ENCODE measurements at regions not wholly inside any gene's neighbourhood (a gene's known extent, or its start where the extent isn't known, plus 50 kb on each side); places are given as distances from the start of the nearest gene placed in this dataset.

DNA sequence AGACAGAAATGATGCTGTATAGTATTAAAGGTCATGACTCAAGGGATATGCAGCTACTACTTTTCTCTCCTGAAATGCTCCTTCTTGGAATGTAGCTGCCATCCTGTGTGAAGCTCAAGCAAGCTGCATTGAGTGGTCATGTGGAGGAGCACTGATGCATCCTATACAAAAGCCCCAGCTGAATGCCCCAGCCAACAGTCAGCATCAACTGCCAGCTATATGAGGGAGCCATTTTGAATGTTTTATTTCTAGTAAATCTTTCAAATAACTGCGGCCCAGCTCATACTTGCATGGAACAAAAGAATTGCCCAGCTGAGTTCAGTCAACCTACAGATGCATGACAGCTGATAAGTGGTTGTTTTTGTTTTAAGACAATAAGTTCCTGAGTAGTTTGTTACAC, 165.0 kb upstream of the GEMIN8 start:
- ATAC-seq (no peak), DNase-seq (no peak)
- no peaks in the 10 kb centered on the region for H3K4me1 ChIP-seq
- H3K4me3 ChIP-seq, result no peak overlapping the region
- H3K9me3 ChIP-seq, result no peaks in the 10 kb centered on the region
- no peak overlapping the region for H3K27ac ChIP-seq
- TF ChIP-seq, protein P1, sequence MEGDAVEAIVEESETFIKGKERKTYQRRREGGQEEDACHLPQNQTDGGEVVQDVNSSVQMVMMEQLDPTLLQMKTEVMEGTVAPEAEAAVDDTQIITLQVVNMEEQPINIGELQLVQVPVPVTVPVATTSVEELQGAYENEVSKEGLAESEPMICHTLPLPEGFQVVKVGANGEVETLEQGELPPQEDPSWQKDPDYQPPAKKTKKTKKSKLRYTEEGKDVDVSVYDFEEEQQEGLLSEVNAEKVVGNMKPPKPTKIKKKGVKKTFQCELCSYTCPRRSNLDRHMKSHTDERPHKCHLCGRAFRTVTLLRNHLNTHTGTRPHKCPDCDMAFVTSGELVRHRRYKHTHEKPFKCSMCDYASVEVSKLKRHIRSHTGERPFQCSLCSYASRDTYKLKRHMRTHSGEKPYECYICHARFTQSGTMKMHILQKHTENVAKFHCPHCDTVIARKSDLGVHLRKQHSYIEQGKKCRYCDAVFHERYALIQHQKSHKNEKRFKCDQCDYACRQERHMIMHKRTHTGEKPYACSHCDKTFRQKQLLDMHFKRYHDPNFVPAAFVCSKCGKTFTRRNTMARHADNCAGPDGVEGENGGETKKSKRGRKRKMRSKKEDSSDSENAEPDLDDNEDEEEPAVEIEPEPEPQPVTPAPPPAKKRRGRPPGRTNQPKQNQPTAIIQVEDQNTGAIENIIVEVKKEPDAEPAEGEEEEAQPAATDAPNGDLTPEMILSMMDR (IDR thresholded peaks at IDR 0.05), result no peak
- TF ChIP-seq POLR2A (IDR thresholded peaks at IDR 0.05), result no peak
- no peaks in the 10 kb centered on the region for H3K36me3 ChIP-seq (replicated peaks in 1 of 2; ENCODE audit: insufficient read depth in 1 of 2, low read depth in 2 of 2)
- intact Hi-C loops (cut with DNase I), result no loop called here
- H3K27me3 ChIP-seq, result no peaks in the 10 kb centered on the region
- 57 to 75% methylated on average over 1 of the region's 1 CpG for WGBS, 2 donors

DNA sequence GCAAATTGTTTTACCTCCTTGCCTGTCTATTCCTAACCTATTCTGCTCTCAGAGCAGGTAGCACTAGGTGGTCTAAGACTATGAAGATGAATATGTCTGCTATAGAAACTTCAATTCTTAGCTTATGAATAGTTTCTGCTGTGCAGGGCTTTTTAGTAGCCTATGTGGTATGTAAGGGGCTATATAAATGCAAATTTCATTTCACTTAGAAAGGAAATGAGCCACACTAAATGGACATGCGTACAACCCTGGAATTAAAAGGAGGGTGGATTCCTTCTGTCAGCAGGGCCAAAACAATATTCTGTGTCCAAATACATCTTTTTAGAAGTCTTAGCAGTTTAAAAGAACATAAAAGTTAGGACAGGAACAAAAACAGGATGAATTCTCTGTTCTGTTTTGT, 163.9 kb upstream of the GEMIN8 start:
- no peak overlapping the region for H3K4me3 ChIP-seq
- TF ChIP-seq, protein P1 (IDR thresholded peaks at IDR 0.05), result no peak
- no peak for TF ChIP-seq POLR2A (IDR thresholded peaks at IDR 0.05)
- H3K36me3 ChIP-seq (replicated peaks in 1 of 2; ENCODE audit: insufficient read depth in 1 of 2, low read depth in 2 of 2), result no peaks in the 10 kb centered on the region
- H3K9me3 ChIP-seq, result no peaks in the 10 kb centered on the region
- intact Hi-C loops (cut with DNase I), result no loop called here
- WGBS, 2 donors, result 82 to 100% methylated on average over 1 of the region's 1 CpG
- no peak overlapping the region for H3K27ac ChIP-seq
- H3K27me3 ChIP-seq, result no peaks in the 10 kb centered on the region
- DNase-seq (no peak), ATAC-seq (no peak)
- no peaks in the 10 kb centered on the region for H3K4me1 ChIP-seq

DNA sequence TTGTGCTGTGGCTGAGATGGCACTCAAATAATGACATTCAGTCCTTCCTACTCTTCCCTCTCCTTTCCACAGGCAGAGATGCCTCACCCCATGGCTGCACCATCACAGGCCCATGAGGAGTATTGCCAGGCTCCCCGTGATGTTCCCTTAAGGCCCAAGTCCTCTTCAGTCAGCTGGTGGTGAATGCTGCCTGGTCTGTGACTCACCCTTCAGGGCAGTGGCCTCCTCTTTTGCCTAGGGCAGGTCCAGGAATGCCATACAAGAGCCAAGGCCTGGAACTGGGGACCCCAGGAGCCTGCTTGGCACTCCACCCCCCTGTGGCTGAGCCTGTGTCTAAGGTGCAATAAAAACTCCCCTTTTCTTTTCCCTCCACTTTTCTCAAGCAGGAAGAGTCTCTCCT, 144.2 kb upstream of the GEMIN8 start:
- DNase-seq (no peak), ATAC-seq (no peak)
- Histone ChIP-seq H3K27me3 (no peaks in the 10 kb centered on the region), H3K4me3 (no peak overlapping the region), H3K9me3 (no peaks in the 10 kb centered on the region), H3K4me1 (no peaks in the 10 kb centered on the region), H3K36me3 (replicated peaks in 1 of 2; ENCODE audit: insufficient read depth in 1 of 2, low read depth in 2 of 2) (no peaks in the 10 kb centered on the region), H3K27ac (no peak overlapping the region)
- intact Hi-C loops (cut with DNase I), result no loop called here
- 83% methylated on average over 1 of the region's 1 CpG; no CpG with 5 or more reads in 1 of the 2 donors for WGBS, 2 donors
- TF ChIP-seq POLR2A (IDR thresholded peaks at IDR 0.05), result no peak
- TF ChIP-seq, protein P1 (IDR thresholded peaks at IDR 0.05), result no peak

DNA sequence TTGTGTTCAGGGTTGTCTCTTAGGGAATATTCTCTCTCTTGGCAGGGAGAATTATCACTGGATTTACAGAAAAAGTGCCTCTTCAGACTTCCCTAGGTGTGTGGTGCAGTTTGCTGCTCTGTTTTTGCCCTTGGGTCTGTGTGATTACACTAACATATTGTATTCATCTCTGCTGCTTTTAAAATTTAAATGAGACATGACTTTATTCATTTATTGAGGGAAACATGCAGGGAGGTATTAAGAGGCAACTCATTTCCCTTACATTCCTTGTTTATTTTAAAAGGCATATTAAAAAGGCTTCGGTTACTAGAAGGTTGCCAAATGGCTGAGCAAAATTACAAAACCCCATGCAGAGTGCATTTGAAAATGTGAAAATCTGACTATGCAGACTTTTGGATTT, 135.1 kb upstream of the GEMIN8 start:
- intact Hi-C loops (cut with DNase I), result no loop called here
- no peaks in the 10 kb centered on the region for H3K27me3 ChIP-seq
- no peaks in the 10 kb centered on the region for H3K36me3 ChIP-seq (replicated peaks in 1 of 2; ENCODE audit: insufficient read depth in 1 of 2, low read depth in 2 of 2)
- TF ChIP-seq, protein P1 (IDR thresholded peaks at IDR 0.05), result no peak
- H3K4me3 ChIP-seq, result no peak overlapping the region
- WGBS, 2 donors, result 76 to 78% methylated on average over 1 of the region's 1 CpG
- H3K4me1 ChIP-seq, result no peaks in the 10 kb centered on the region
- no peak overlapping the region for H3K27ac ChIP-seq
- no peak for ATAC-seq
- no peaks in the 10 kb centered on the region for H3K9me3 ChIP-seq
- no peak for DNase-seq

DNA sequence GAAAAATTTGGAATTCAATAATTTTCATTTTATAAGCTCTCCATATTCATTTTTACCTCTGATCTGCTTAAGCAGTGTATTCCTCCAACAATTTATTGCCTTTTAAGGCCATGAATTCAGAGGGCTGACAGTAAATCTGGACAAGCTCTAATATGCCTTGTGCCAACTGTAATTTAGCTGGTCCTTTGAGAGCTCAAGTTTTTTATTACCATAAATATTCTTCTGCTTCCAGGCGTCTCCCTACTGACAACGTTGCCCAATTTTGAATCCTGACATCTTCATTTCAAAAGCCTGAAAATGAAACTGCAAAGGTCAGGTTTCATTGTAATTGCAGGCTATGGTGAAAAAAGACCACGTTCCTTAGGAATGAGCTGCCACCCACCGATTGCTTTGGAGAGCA, 95.8 kb upstream of the GEMIN8 start:
- DNase-seq, result no peak
- WGBS, 2 donors, result 35 to 47% methylated on average over 4 of the region's 4 CpGs
- H3K4me1 ChIP-seq, result no peaks in the 10 kb centered on the region
- no peaks in the 10 kb centered on the region for H3K36me3 ChIP-seq (replicated peaks in 1 of 2; ENCODE audit: insufficient read depth in 1 of 2, low read depth in 2 of 2)
- H3K27ac ChIP-seq, result no peak overlapping the region
- no peak for ATAC-seq
- H3K27me3 ChIP-seq, result no peaks in the 10 kb centered on the region
- intact Hi-C loops (cut with DNase I), result no loop called here
- H3K9me3 ChIP-seq, result no peaks in the 10 kb centered on the region
- H3K4me3 ChIP-seq, result no peak overlapping the region
- TF ChIP-seq POLR2A (IDR thresholded peaks at IDR 0.05), result no peak
- TF ChIP-seq, protein P1 (IDR thresholded peaks at IDR 0.05), result no peak

Data from body of pancreas (tissue), 4 donors.